PC-3 (cell line): ENCODE measurements at regions not wholly inside any gene's neighbourhood (a gene's known extent, or its start where the extent isn't known, plus 50 kb on each side); places are given as distances from the start of the nearest gene placed in this dataset.

Experiments
- ATAC-seq: fragments of 200-7000 bp; cut with Tn5 transposase; 2 replicates; pipeline ENCODE4 v1.9.1; 2020; ENCODE audit warnings: mild to moderate bottlenecking, moderate library complexity
- BruUV-seq: library from RNA; stranded (reverse); fragments of 400-500 nt; replicated peaks from 2 replicates; lab custom pipeline; 2021; lab: Mats Ljungman, UMichigan
- CTCF ChIA-PET: fragments of 300-600 bp; sonication (Branson Sonifier 250); formaldehyde crosslinking; loops from one replicate; lab custom pipeline; 2022; ENCODE audit warnings: antibody characterized with exemption; lab: Charles Lee
- POLR2A ChIA-PET: fragments of 300-600 bp; sonication (Branson Sonifier 250); formaldehyde crosslinking; loops from one replicate; lab custom pipeline; 2022; ENCODE audit warnings: antibody characterized with exemption; ENCODE audit not compliant: unreplicated experiment; lab: Charles Lee
- DNase-seq: peaks from one replicate; pipeline ENCODE4 v3.0.0-alpha.2; 2015
- H2AFZ ChIP-seq: fragments of 300-600 bp; sonication (generic); 2 replicates; pipeline ENCODE4 v1.6.0; 2016; ENCODE audit warnings: antibody characterized with exemption, low read length
- H3F3A ChIP-seq: fragments of 300-600 bp; sonication (generic); one replicate; pipeline ENCODE4 v1.6.0; 2017; ENCODE audit warnings: antibody characterized with exemption, low read length, control low read depth, mild to moderate bottlenecking; ENCODE audit not compliant: unreplicated experiment
- H3K27ac ChIP-seq: fragments of 300-600 bp; sonication (generic); 2 replicates; pipeline ENCODE4 v1.5.1; 2016; ENCODE audit warnings: mild to moderate bottlenecking, low read length
- H3K27me3 ChIP-seq: fragments of 300-600 bp; sonication (generic); 2 replicates; pipeline ENCODE4 v1.6.1; 2016; ENCODE audit warnings: low read length, mixed read lengths
- H3K36me3 ChIP-seq: fragments of 300-600 bp; sonication (generic); 2 replicates; pipeline ENCODE4 v1.6.1; 2016; ENCODE audit warnings: low read depth, mixed run types, low read length, mixed read lengths
- H3K4me1 ChIP-seq: fragments of 300-600 bp; sonication (generic); 2 replicates; pipeline ENCODE4 v1.5.1; 2016; ENCODE audit warnings: low read length; ENCODE audit not compliant: insufficient read depth
- H3K4me2 ChIP-seq: fragments of 300-600 bp; sonication (generic); 2 replicates; pipeline ENCODE4 v1.6.0; 2016; ENCODE audit warnings: low read length
- H3K4me3 ChIP-seq: fragments of 300-600 bp; sonication (generic); 2 replicates; pipeline ENCODE4 v1.5.1; 2016; ENCODE audit warnings: mild to moderate bottlenecking, low read length, mixed read lengths
- H3K79me2 ChIP-seq: fragments of 300-600 bp; sonication (generic); 2 replicates; pipeline ENCODE4 v1.6.1; 2017; ENCODE audit warnings: low read length, mixed read lengths
- H3K9ac ChIP-seq: fragments of 300-600 bp; sonication (generic); 2 replicates; pipeline ENCODE4 v1.6.0; 2016; ENCODE audit warnings: mild to moderate bottlenecking, low read length
- H3K9me2 ChIP-seq: fragments of 300-600 bp; sonication (generic); replicated peaks from 2 replicates; pipeline ENCODE4 v1.6.1; 2016; ENCODE audit warnings: mixed run types, low read length, mixed read lengths
- H3K9me3 ChIP-seq: fragments of 300-600 bp; sonication (generic); 2 replicates; pipeline ENCODE4 v1.6.1; 2016; ENCODE audit warnings: low read length, mixed read lengths
- H4K20me1 ChIP-seq: fragments of 300-600 bp; sonication (generic); 2 replicates; pipeline ENCODE4 v1.6.1; 2016; ENCODE audit warnings: low read length, mixed read lengths
- CTCF ChIP-seq: fragments of 300-600 bp; sonication (generic); conservative IDR thresholded peaks from 2 replicates; pipeline ENCODE4 v1.5.1; 2017; ENCODE audit warnings: antibody characterized with exemption, low read depth, mild to moderate bottlenecking, low read length
- EZH2 ChIP-seq: fragments of 300-600 bp; sonication (generic); IDR thresholded peaks from one replicate; pipeline ENCODE4 v1.6.1; 2017; ENCODE audit warnings: antibody characterized with exemption, mild to moderate bottlenecking, low read length; ENCODE audit not compliant: unreplicated experiment
- EZH2phosphoT487 ChIP-seq: fragments of 300-600 bp; sonication (generic); IDR thresholded peaks from 2 replicates; pipeline ENCODE4 v1.6.1; 2018; ENCODE audit warnings: mild to moderate bottlenecking, antibody characterized with exemption, low read length, borderline replicate concordance
- intact Hi-C: fragments of 100-400 bp; cut with micrococcal nuclease; formaldehyde crosslinking; loops from 2 replicates; pipeline ENCODE4 v1.9.0; 2023

DNA sequence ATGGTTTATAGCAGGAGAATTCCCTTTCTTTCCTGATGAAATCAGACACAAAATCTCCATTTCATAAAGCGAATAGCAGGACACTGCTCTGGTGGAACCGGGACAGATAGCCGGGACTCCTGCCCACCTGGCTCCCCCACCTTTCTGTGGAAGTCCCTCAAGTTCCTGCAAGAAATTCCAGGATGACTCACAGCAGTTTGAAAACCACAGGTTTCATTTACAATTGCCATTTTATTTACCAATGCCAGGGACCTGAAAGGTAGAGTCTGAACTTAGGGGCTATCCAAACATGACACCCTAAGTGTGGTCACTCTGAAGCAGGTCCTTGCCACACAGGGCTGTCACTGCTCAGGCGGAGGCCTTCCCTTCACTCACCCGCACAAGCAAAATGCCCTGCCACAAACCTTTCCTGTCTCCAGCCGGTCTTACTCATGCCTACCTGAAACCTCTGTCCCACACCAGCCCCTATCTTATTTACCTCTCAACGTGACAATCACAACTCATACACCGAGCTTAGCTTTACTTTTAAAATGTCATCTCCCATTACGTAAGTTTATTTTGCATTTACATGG, 63.3 kb upstream of the TAF1L start:
- intact Hi-C loops, result no loop called here
- no peak overlapping the region for H2AFZ ChIP-seq
- H3K4me2 ChIP-seq, result peak overlapping the region; percentile 70

DNA sequence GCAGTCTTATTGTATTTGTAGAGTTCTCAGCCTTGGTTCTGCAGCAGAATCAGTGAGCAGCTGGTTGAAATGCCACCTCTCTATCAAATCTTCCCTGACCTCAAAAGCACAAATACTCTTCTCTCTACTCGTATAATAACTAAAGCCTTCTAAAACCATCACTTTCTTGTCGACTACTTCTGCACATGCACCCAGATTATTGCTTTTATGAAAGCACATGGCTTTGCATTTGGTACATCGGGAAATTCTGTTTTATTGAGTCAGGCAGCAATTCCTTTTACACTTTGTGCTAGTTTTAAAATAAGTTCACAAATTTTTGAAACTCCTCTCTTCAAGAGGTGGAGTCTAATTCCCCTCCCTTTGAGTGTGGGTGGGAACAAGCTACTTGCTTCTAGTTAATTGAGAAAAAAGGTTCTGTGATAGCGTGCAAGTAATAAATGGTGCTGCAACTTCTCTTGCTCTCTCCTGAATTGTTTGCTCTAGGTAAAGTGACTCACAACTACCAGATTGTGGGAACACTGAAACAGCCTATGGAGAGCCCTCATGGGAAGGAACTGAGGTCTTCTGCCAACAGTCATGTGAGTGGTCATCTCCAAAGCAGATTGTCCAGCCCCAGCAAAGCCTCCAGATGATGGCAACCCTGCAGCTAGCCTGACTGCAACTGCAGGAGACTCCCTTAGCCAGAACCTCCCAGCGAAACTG, 66.0 kb upstream of the TAF1L start:
- ChIA-PET CTCF (interaction anchor here (0.6 to 1.2 kb wide), 3 partner anchors 36 to 170 kb away, joined by 3 read pairs; no protein-coding TSS in a partner anchor), POLR2A (no interaction called here)
- ATAC-seq (peak; percentile 78), DNase-seq (peak; percentile 80)
- no TSS peak for BruUV-seq
- H3K9me2 ChIP-seq, result no peaks in the 10 kb centered on the region
- peak overlapping the region; percentile 57 for H3K9ac ChIP-seq
- H3K79me2 ChIP-seq, result no peaks in the 10 kb centered on the region
- peaks cover 60% of the 10 kb centered on the region for H3K4me1 ChIP-seq
- H3K4me3 ChIP-seq, result no peak overlapping the region
- peak overlapping the region; percentile 85 for H3K27ac ChIP-seq
- intact Hi-C loops, result loop anchor here (5.0 kb wide), 1 partner anchor 34 kb away; no protein-coding TSS in a partner anchor
- peak overlapping the region; percentile 43 for H3K4me2 ChIP-seq
- no peak overlapping the region for H2AFZ ChIP-seq
- no peaks in the 10 kb centered on the region for H3K36me3 ChIP-seq
- H4K20me1 ChIP-seq, result no peaks in the 10 kb centered on the region
- TF ChIP-seq EZH2phosphoT487, result no peak
- TF ChIP-seq EZH2, result no peak
- H3F3A ChIP-seq, result no peaks in the 10 kb centered on the region
- no peaks in the 10 kb centered on the region for H3K9me3 ChIP-seq
- H3K27me3 ChIP-seq, result no peaks in the 10 kb centered on the region

More for the DNA sequence above, 63.3 kb upstream of the TAF1L start:
- H3K27me3 ChIP-seq, result no peaks in the 10 kb centered on the region
- H3K4me3 ChIP-seq, result peak overlapping the region; percentile 40; the same call in 1 of the 2 replicates
- peak overlapping the region; percentile 96 for H3K27ac ChIP-seq
- H3K36me3 ChIP-seq, result no peaks in the 10 kb centered on the region
- DNase-seq (peak; percentile 81), ATAC-seq (peak; percentile 62)
- H3K79me2 ChIP-seq, result no peaks in the 10 kb centered on the region
- no peaks in the 10 kb centered on the region for H3K9me3 ChIP-seq
- POLR2A ChIA-PET, result interaction anchor here (0.6 kb wide), 1 partner anchor 55 kb away, joined by 4 read pairs; no protein-coding TSS in a partner anchor
- CTCF ChIA-PET, result no interaction called here
- H3K4me1 ChIP-seq, result peaks cover 48% of the 10 kb centered on the region
- TF ChIP-seq EZH2, result no peak
- TF ChIP-seq CTCF, result no peak
- TF ChIP-seq EZH2phosphoT487, result no peak
- no peaks in the 10 kb centered on the region for H3K9me2 ChIP-seq
- no peaks in the 10 kb centered on the region for H4K20me1 ChIP-seq
- no peaks in the 10 kb centered on the region for H3F3A ChIP-seq
- H3K9ac ChIP-seq, result peak overlapping the region; percentile 78
- no TSS peak for BruUV-seq

- no peak overlapping the region for H3K4me2 ChIP-seq
- ChIA-PET POLR2A (no interaction called here), CTCF (interaction anchor here (0.8 kb wide), 1 partner anchor 115 kb away, joined by 5 read pairs; no protein-coding TSS in a partner anchor)
- H3K27me3 ChIP-seq, result no peaks in the 10 kb centered on the region
- intact Hi-C loops, result loop anchor here (1.0 to 5.0 kb wide), 2 partner anchors 36 to 114 kb away; no protein-coding TSS in a partner anchor
- H3K36me3 ChIP-seq, result no peaks in the 10 kb centered on the region
- H3K27ac ChIP-seq, result no peak overlapping the region
- no peaks in the 10 kb centered on the region for H3F3A ChIP-seq
- H3K4me3 ChIP-seq, result no peak overlapping the region
- no peak overlapping the region for H2AFZ ChIP-seq
- ATAC-seq, result no peak
- no peaks in the 10 kb centered on the region for H3K79me2 ChIP-seq
- no peaks in the 10 kb centered on the region for H4K20me1 ChIP-seq
- no peak for TF ChIP-seq EZH2phosphoT487
- peak; percentile 60 for TF ChIP-seq CTCF
- H3K4me1 ChIP-seq, result peaks cover 59% of the 10 kb centered on the region
- H3K9me2 ChIP-seq, result no peaks in the 10 kb centered on the region
- no TSS peak for BruUV-seq
- no peak overlapping the region for H3K9ac ChIP-seq
- peak; percentile 29 for DNase-seq
- no peaks in the 10 kb centered on the region for H3K9me3 ChIP-seq
These were observed 68.2 kb upstream of the TAF1L start for GRCh38 chr9:32703635-32704034.
